Nephron (organoid): ENCODE measurements at regions not wholly inside any gene's neighbourhood (a gene's known extent, or its start where the extent isn't known, plus 50 kb on each side); places are given as distances from the start of the nearest gene placed in this dataset.

Experiments
- H3K27ac Mint-ChIP-seq, 3 experiments: 2 replicates each; pipeline ENCODE4 v1.8.0; 2020; ENCODE audit warnings: mixed read lengths in 3 of 3, mild to moderate bottlenecking in 2 of 3, moderate library complexity in 1 of 3
- H3K27me3 Mint-ChIP-seq: 2 replicates; pipeline ENCODE4 v1.8.0; 2021; ENCODE audit warnings: low read depth, mild to moderate bottlenecking, moderate library complexity, mixed read lengths
- H3K36me3 Mint-ChIP-seq: 2 replicates; pipeline ENCODE4 v1.8.0; 2020; ENCODE audit warnings: low read depth, mixed read lengths
- H3K4me1 Mint-ChIP-seq: 2 replicates; pipeline ENCODE4 v1.8.0; 2020; ENCODE audit warnings: mixed read lengths
- H3K4me3 Mint-ChIP-seq, 3 experiments: 2 replicates each; pipeline ENCODE4 v1.8.0; 2020; ENCODE audit warnings: mild to moderate bottlenecking in 3 of 3, mixed read lengths in 3 of 3, moderate library complexity in 2 of 3
- H3K9me3 Mint-ChIP-seq: 2 replicates; pipeline ENCODE4 v1.8.0; 2020; ENCODE audit warnings: mixed read lengths
- TF ChIP-seq, protein P1 (sequence below), 3 experiments: fragments of 200-600 bp; sonication (generic); IDR thresholded peaks; one replicate each; pipeline ENCODE4 v1.5.0; 2021; ENCODE audit warnings: antibody characterized with exemption in 3 of 3; ENCODE audit not compliant: unreplicated experiment in 3 of 3

DNA sequence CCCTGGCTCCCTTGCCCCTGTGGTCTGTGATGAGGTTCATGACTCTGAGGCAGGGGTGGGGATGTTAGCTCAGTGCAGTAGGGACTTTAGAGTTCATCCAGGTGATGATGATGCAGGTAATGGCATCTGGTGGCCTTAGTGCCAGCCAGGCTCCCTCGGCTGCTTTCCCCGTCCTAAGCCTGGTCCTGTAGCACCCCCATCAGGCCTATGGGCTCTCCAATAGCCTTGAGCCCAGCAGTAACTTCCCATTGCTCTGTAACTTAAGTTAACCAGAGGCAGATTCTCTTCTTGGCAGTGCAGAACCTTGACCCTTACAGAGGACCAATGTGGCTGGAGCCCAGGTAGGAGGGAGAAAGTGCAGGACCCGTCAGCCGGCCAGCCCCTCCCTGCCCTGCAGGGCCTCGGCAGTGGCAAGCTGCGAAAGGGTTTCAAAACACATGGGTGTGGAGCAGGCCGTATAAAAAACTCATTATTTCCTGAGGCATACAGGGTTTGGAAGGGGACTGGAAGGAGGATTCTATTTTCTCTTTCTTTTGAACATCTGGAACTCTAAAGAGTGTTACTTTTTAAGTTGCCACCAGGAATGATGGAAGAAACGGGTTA, 406.9 kb downstream of the CDH26 start:
- Mint-ChIP-seq H3K36me3 (no peaks in the 10 kb centered on the region), H3K27ac (no peak overlapping the region), H3K27me3 (peaks cover 7% of the 10 kb centered on the region), H3K9me3 (peaks cover 11% of the 10 kb centered on the region), H3K4me3 (no peak overlapping the region), H3K4me1 (peaks cover 23% of the 10 kb centered on the region)
- TF ChIP-seq, protein P1, sequence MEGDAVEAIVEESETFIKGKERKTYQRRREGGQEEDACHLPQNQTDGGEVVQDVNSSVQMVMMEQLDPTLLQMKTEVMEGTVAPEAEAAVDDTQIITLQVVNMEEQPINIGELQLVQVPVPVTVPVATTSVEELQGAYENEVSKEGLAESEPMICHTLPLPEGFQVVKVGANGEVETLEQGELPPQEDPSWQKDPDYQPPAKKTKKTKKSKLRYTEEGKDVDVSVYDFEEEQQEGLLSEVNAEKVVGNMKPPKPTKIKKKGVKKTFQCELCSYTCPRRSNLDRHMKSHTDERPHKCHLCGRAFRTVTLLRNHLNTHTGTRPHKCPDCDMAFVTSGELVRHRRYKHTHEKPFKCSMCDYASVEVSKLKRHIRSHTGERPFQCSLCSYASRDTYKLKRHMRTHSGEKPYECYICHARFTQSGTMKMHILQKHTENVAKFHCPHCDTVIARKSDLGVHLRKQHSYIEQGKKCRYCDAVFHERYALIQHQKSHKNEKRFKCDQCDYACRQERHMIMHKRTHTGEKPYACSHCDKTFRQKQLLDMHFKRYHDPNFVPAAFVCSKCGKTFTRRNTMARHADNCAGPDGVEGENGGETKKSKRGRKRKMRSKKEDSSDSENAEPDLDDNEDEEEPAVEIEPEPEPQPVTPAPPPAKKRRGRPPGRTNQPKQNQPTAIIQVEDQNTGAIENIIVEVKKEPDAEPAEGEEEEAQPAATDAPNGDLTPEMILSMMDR (IDR thresholded peaks at IDR 0.05; ENCODE audit: unreplicated experiment in 3 of 3): no peak

GRCh38 chr20:60365882-60366281, 407.7 kb downstream of the CDH26 start:
- Mint-ChIP-seq H3K4me3 (no peak overlapping the region), H3K27me3 (peaks cover 7% of the 10 kb centered on the region), H3K27ac (no peak overlapping the region), H3K4me1 (peaks cover 23% of the 10 kb centered on the region), H3K36me3 (no peaks in the 10 kb centered on the region), H3K9me3 (peaks cover 11% of the 10 kb centered on the region)
- TF ChIP-seq, protein P1 (IDR thresholded peaks at IDR 0.05; ENCODE audit: unreplicated experiment in 3 of 3): no peak

- H3K9me3 Mint-ChIP-seq: peaks cover 11% of the 10 kb centered on the region
- H3K4me1 Mint-ChIP-seq: peaks cover 10% of the 10 kb centered on the region
- TF ChIP-seq, protein P1 (IDR thresholded peaks at IDR 0.05; ENCODE audit: unreplicated experiment in 3 of 3): no peak
- no peak overlapping the region for H3K27ac Mint-ChIP-seq
- H3K27me3 Mint-ChIP-seq: peaks cover 8% of the 10 kb centered on the region
- no peaks in the 10 kb centered on the region for H3K36me3 Mint-ChIP-seq
- no peak overlapping the region for H3K4me3 Mint-ChIP-seq
Observed at GRCh38 chr20:60371384-60371783, 413.2 kb downstream of the CDH26 start.

DNA sequence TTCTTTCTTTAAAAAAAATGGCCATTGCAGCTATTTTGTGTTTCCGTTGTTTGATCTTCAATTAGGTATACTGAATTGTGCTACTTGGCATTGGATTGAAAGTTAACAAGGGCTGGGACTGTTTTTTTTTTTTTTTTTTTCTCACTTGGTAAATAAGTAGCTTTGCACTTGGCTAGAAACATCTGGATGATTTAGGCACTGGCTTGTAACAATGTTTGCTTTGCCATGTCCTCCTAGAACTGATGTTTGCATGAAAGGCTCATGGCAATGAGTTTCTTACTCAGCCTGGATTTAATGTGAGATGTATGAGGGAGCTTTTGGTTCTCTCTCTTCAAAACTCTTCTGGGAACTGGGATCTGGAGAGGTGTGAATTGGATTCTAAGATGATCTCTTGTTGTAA, 414.1 kb downstream of the CDH26 start:
- H3K4me1 Mint-ChIP-seq: peaks cover 10% of the 10 kb centered on the region
- H3K4me3 Mint-ChIP-seq: no peak overlapping the region
- TF ChIP-seq, protein P1 (IDR thresholded peaks at IDR 0.05; ENCODE audit: unreplicated experiment in 3 of 3): no peak
- H3K27ac Mint-ChIP-seq: no peak overlapping the region
- no peaks in the 10 kb centered on the region for H3K36me3 Mint-ChIP-seq
- peaks cover 11% of the 10 kb centered on the region for H3K9me3 Mint-ChIP-seq
- H3K27me3 Mint-ChIP-seq: peaks cover 8% of the 10 kb centered on the region

DNA sequence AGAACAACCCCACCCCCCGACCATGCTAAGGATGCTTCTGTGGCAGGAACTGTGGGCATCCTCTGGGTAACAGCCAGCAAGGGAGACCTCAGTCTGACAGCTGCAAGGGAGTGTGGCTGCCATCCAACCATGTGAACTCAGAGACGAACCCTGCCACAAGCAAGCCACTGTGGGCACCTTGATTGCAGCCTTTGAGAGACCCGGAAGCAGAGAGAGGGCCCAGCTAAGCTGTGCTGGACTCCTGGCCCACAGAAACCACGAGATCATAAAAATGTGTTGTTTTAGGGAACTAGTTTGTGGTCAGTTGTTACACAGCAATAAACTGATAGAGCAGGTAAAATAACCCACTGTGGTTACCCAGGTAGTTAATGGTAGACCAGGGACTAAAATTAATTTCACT, 414.6 kb downstream of the CDH26 start:
- TF ChIP-seq, protein P1 (IDR thresholded peaks at IDR 0.05; ENCODE audit: unreplicated experiment in 3 of 3): no peak
- peaks cover 11% of the 10 kb centered on the region for H3K9me3 Mint-ChIP-seq

GRCh38 chr20:60378620-60379019, 420.4 kb downstream of the CDH26 start:
- no peaks in the 10 kb centered on the region for H3K4me1 Mint-ChIP-seq
- H3K36me3 Mint-ChIP-seq: no peaks in the 10 kb centered on the region
- no peak overlapping the region for H3K4me3 Mint-ChIP-seq
- H3K9me3 Mint-ChIP-seq: peaks cover 8% of the 10 kb centered on the region
- TF ChIP-seq, protein P1 (IDR thresholded peaks at IDR 0.05; ENCODE audit: unreplicated experiment in 3 of 3): no peak
- H3K27ac Mint-ChIP-seq: no peak overlapping the region
- H3K27me3 Mint-ChIP-seq: peaks cover 5% of the 10 kb centered on the region

More for the DNA sequence above, 414.6 kb downstream of the CDH26 start:
- no peaks in the 10 kb centered on the region for H3K36me3 Mint-ChIP-seq
- peaks cover 8% of the 10 kb centered on the region for H3K27me3 Mint-ChIP-seq
- no peak overlapping the region for H3K27ac Mint-ChIP-seq
- peaks cover 10% of the 10 kb centered on the region for H3K4me1 Mint-ChIP-seq
- no peak overlapping the region for H3K4me3 Mint-ChIP-seq
